Osteocyte (in vitro differentiated cells): ENCODE measurements at regions not wholly inside any gene's neighbourhood (a gene's known extent, or its start where the extent isn't known, plus 50 kb on each side); places are given as distances from the start of the nearest gene placed in this dataset.

ENCODE experiments used
- DNase-seq: peaks from one replicate; pipeline ENCODE4 v3.0.0; 2021; ENCODE audit warnings: mixed read lengths; ENCODE audit not compliant: unreplicated experiment; ENCODE audit errors: extremely low spot score
- H3K27ac Mint-ChIP-seq: one replicate; pipeline ENCODE4 v1.8.0; 2021; ENCODE audit warnings: mild to moderate bottlenecking, mixed read lengths; ENCODE audit not compliant: unreplicated experiment
- H3K27me3 Mint-ChIP-seq: one replicate; pipeline ENCODE4 v1.8.0; 2021; ENCODE audit warnings: mixed read lengths; ENCODE audit not compliant: unreplicated experiment
- H3K36me3 Mint-ChIP-seq: one replicate; pipeline ENCODE4 v1.8.0; 2021; ENCODE audit warnings: mixed read lengths; ENCODE audit not compliant: unreplicated experiment
- H3K4me1 Mint-ChIP-seq: one replicate; pipeline ENCODE4 v1.8.0; 2021; ENCODE audit warnings: mixed read lengths; ENCODE audit not compliant: unreplicated experiment
- H3K4me3 Mint-ChIP-seq: one replicate; pipeline ENCODE4 v1.8.0; 2021; ENCODE audit warnings: mild to moderate bottlenecking, moderate library complexity, mixed read lengths; ENCODE audit not compliant: unreplicated experiment
- H3K9me3 Mint-ChIP-seq: one replicate; pipeline ENCODE4 v1.8.0; 2021; ENCODE audit warnings: mixed read lengths; ENCODE audit not compliant: unreplicated experiment
- CTCF ChIP-seq: fragments of 200-600 bp; sonication (generic); IDR thresholded peaks from 2 replicates; pipeline ENCODE4 v1.5.0; 2021; ENCODE audit warnings: antibody characterized with exemption, mild to moderate bottlenecking, moderate library complexity

GRCh38 chr1:29460694-29461093, 224.4 kb downstream of the PTPRU start:
- H3K4me3 Mint-ChIP-seq, result no peak overlapping the region
- H3K36me3 Mint-ChIP-seq, result no peaks in the 10 kb centered on the region
- no peaks in the 10 kb centered on the region for H3K4me1 Mint-ChIP-seq
- no peak for DNase-seq
- no peak overlapping the region for H3K27ac Mint-ChIP-seq
- no peak for TF ChIP-seq CTCF
- H3K27me3 Mint-ChIP-seq, result no peaks in the 10 kb centered on the region
- peaks cover 14% of the 10 kb centered on the region for H3K9me3 Mint-ChIP-seq

GRCh38 chr1:29460041-29460610, 223.8 kb downstream of the PTPRU start:
- no peaks in the 10 kb centered on the region for H3K27me3 Mint-ChIP-seq
- no peak overlapping the region for H3K27ac Mint-ChIP-seq
- DNase-seq, result no peak
- peaks cover 11% of the 10 kb centered on the region for H3K9me3 Mint-ChIP-seq
- H3K4me3 Mint-ChIP-seq, result no peak overlapping the region
- no peak for TF ChIP-seq CTCF
- no peaks in the 10 kb centered on the region for H3K4me1 Mint-ChIP-seq
- no peaks in the 10 kb centered on the region for H3K36me3 Mint-ChIP-seq

GRCh38 chr1:29459620-29459945, 223.3 kb downstream of the PTPRU start:
- H3K27ac Mint-ChIP-seq, result no peak overlapping the region
- peaks cover 10% of the 10 kb centered on the region for H3K9me3 Mint-ChIP-seq
- no peak for TF ChIP-seq CTCF
- H3K27me3 Mint-ChIP-seq, result no peaks in the 10 kb centered on the region
- no peak for DNase-seq
- H3K4me3 Mint-ChIP-seq, result no peak overlapping the region
- H3K4me1 Mint-ChIP-seq, result no peaks in the 10 kb centered on the region
- no peaks in the 10 kb centered on the region for H3K36me3 Mint-ChIP-seq

GRCh38 chr1:29458737-29459619, 222.7 kb downstream of the PTPRU start:
- Mint-ChIP-seq H3K4me3 (no peak overlapping the region), H3K4me1 (no peaks in the 10 kb centered on the region), H3K27me3 (no peaks in the 10 kb centered on the region), H3K36me3 (no peaks in the 10 kb centered on the region), H3K9me3 (peaks cover 4% of the 10 kb centered on the region), H3K27ac (no peak overlapping the region)
- DNase-seq, result no peak
- no peak for TF ChIP-seq CTCF

GRCh38 chr1:29457496-29458368, 221.4 kb downstream of the PTPRU start:
- DNase-seq, result no peak
- Mint-ChIP-seq H3K4me1 (no peaks in the 10 kb centered on the region), H3K27me3 (no peaks in the 10 kb centered on the region), H3K9me3 (no peaks in the 10 kb centered on the region), H3K4me3 (no peak overlapping the region), H3K27ac (no peak overlapping the region), H3K36me3 (no peaks in the 10 kb centered on the region)
- TF ChIP-seq CTCF, result no peak
